GM21619 (cell line): ENCODE measurements at regions not wholly inside any gene's neighbourhood (a gene's known extent, or its start where the extent isn't known, plus 50 kb on each side); places are given as distances from the start of the nearest gene placed in this dataset.

Experiments used
- ATAC-seq: cut with Tn5 transposase; IDR thresholded peaks from one replicate; pipeline ENCODE4 v1.9.1; 2021; ENCODE audit not compliant: unreplicated experiment

DNA sequence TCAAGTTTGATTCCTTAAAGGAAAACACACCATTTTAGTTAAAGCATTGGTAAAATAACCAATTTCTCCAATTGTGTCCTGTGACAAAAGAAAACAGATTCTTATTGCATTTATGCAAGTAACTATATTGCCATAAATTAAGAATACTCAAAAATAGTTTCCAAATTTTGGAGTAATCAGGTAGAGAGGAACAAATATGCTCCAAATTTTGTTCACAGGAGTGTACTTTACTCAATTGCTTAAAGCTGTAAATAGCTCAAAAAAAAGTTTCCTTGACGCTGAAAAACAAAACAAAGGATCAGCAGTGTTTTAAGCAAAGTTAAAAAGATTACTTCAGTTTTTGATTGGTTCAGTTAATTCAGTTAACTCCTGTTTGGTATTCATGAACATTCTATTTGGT lies 52.2 kb upstream of the INHBA start:
- ATAC-seq: no peak

DNA sequence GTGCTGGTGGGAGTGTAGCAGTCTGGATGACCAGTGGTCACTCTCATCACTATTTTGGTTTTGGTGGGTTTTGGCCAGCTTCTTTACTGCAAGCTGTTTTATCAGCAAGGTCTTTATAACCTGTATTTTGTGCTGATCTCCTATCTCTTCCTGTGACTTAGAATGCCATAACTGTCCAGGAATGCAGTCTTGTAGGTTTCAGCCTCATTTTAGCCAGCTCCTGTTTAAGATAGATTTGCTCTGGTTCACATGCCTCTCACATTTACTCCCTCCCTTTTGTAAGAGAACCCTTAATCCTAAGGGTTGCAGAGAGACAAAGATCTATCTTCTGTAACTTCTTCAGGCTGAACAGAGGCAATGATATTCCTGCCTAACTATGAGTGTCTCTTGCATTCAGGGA lies 51.2 kb upstream of the INHBA start:
- ATAC-seq: no peak
